ENCODE measurements at regions not wholly inside any gene's neighbourhood (a gene's known extent, or its start where the extent isn't known, plus 50 kb on each side); places are given as distances from the start of the nearest gene placed in this dataset.
"Not testable (repeated sequence)": the region's sequence is repeated elsewhere in the genome, so short reads cannot be mapped to it uniquely, and the experiment has no call there.

- DNase-seq (ENCODE audit: low read depth) = no peak
- no peak overlapping the region for H3K4me3 ChIP-seq (ENCODE audit: low read depth, low read length)
Observed at GRCh38 chr3:5344707-5345106, 157.2 kb downstream of the EDEM1 start.

GRCh38 chr3:5347486-5347885, 160.0 kb downstream of the EDEM1 start:
- no peak overlapping the region for H3K4me3 ChIP-seq (ENCODE audit: low read depth, low read length)
- no peak for DNase-seq (ENCODE audit: low read depth)

GRCh38 chr3:5348229-5348902, 160.9 kb downstream of the EDEM1 start:
- no peak overlapping the region for H3K4me3 ChIP-seq (ENCODE audit: low read depth, low read length)
- DNase-seq (ENCODE audit: low read depth) = no peak

GRCh38 chr3:5349343-5349742, 161.8 kb downstream of the EDEM1 start:
- H3K4me3 ChIP-seq (ENCODE audit: low read depth, low read length) = no peak overlapping the region
- no peak for DNase-seq (ENCODE audit: low read depth)

- no peak for DNase-seq (ENCODE audit: low read depth)
- no peak overlapping the region for H3K4me3 ChIP-seq (ENCODE audit: low read depth, low read length)
Observed at GRCh38 chr3:5357089-5357488, 169.6 kb downstream of the EDEM1 start.

GRCh38 chr3:5358911-5359310, 171.4 kb downstream of the EDEM1 start:
- H3K4me3 ChIP-seq (ENCODE audit: low read depth, low read length) = no peak overlapping the region
- DNase-seq (ENCODE audit: low read depth) = no peak

GRCh38 chr3:5360453-5360852, 172.9 kb downstream of the EDEM1 start:
- DNase-seq (ENCODE audit: low read depth) = no peak
- H3K4me3 ChIP-seq (ENCODE audit: low read depth, low read length) = no peak overlapping the region

GRCh38 chr3:5366746-5367145, 179.2 kb downstream of the EDEM1 start:
- no peak overlapping the region for H3K4me3 ChIP-seq (ENCODE audit: low read depth, low read length)
- DNase-seq (ENCODE audit: low read depth) = no peak

GRCh38 chr3:5371555-5371954, 184.0 kb downstream of the EDEM1 start:
- not testable (repeated sequence) for DNase-seq (ENCODE audit: low read depth); H3K4me3 ChIP-seq (ENCODE audit: low read depth, low read length)

- H3K4me3 ChIP-seq (ENCODE audit: low read depth, low read length) = no peak overlapping the region
- DNase-seq (ENCODE audit: low read depth) = no peak
Observed at GRCh38 chr3:5376761-5377160, 189.3 kb downstream of the EDEM1 start.

GRCh38 chr3:5379266-5379665, 191.8 kb downstream of the EDEM1 start:
- not testable (repeated sequence) for DNase-seq (ENCODE audit: low read depth); H3K4me3 ChIP-seq (ENCODE audit: low read depth, low read length)

- DNase-seq (ENCODE audit: low read depth); H3K4me3 ChIP-seq (ENCODE audit: low read depth, low read length): not testable (repeated sequence)
Observed at GRCh38 chr3:5383486-5384263, 196.2 kb downstream of the EDEM1 start.

GRCh38 chr3:5384557-5385236, 197.2 kb downstream of the EDEM1 start:
- H3K4me3 ChIP-seq (ENCODE audit: low read depth, low read length) = no peak overlapping the region
- DNase-seq (ENCODE audit: low read depth) = no peak

- no peak for DNase-seq (ENCODE audit: low read depth)
- H3K4me3 ChIP-seq (ENCODE audit: low read depth, low read length) = no peak overlapping the region
Observed at GRCh38 chr3:5388091-5388490, 200.6 kb downstream of the EDEM1 start.

GRCh38 chr3:5389057-5389456, 201.6 kb downstream of the EDEM1 start:
- no peak overlapping the region for H3K4me3 ChIP-seq (ENCODE audit: low read depth, low read length)
- no peak for DNase-seq (ENCODE audit: low read depth)

GRCh38 chr3:5390221-5390620, 202.7 kb downstream of the EDEM1 start:
- no peak for DNase-seq (ENCODE audit: low read depth)
- H3K4me3 ChIP-seq (ENCODE audit: low read depth, low read length) = no peak overlapping the region

- no peak overlapping the region for H3K4me3 ChIP-seq (ENCODE audit: low read depth, low read length)
- DNase-seq (ENCODE audit: low read depth) = no peak
Observed at GRCh38 chr3:5390936-5391625, 203.6 kb downstream of the EDEM1 start.

GRCh38 chr3:5401002-5401401, 213.5 kb downstream of the EDEM1 start:
- no peak overlapping the region for H3K4me3 ChIP-seq (ENCODE audit: low read depth, low read length)
- no peak for DNase-seq (ENCODE audit: low read depth)

GRCh38 chr3:5404718-5405117, 217.2 kb downstream of the EDEM1 start:
- no peak overlapping the region for H3K4me3 ChIP-seq (ENCODE audit: low read depth, low read length)
- DNase-seq (ENCODE audit: low read depth) = no peak

- H3K4me3 ChIP-seq (ENCODE audit: low read depth, low read length) = no peak overlapping the region
- DNase-seq (ENCODE audit: low read depth) = no peak
Observed at GRCh38 chr3:5411786-5412185, 224.3 kb downstream of the EDEM1 start.
